ENCODE measurements at regions not wholly inside any gene's neighbourhood (a gene's known extent, or its start where the extent isn't known, plus 50 kb on each side); places are given as distances from the start of the nearest gene placed in this dataset.

DNA sequence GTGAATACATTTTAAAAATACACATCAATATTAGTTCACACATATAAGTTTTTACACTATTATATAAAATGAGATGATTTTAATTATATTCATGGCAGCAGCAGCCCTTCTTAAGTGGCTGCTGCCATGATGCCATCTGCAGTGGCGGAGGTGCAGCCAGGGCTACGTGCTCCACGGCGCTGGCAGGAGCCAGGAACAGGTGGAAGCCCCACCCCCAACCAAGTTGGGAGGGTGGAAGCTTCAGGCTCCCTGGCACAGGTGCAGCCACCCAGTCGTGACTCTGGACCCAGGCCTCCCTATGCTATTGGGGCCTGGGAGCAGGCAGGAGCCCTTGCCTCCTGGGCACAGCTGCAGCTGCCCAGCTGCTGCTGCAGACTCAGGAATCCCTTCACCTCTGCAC is 646.9 kb upstream of the PCDH9 start:
- DNase-seq (ENCODE audit: low read depth), result no peak
- TF ChIP-seq, protein P1, sequence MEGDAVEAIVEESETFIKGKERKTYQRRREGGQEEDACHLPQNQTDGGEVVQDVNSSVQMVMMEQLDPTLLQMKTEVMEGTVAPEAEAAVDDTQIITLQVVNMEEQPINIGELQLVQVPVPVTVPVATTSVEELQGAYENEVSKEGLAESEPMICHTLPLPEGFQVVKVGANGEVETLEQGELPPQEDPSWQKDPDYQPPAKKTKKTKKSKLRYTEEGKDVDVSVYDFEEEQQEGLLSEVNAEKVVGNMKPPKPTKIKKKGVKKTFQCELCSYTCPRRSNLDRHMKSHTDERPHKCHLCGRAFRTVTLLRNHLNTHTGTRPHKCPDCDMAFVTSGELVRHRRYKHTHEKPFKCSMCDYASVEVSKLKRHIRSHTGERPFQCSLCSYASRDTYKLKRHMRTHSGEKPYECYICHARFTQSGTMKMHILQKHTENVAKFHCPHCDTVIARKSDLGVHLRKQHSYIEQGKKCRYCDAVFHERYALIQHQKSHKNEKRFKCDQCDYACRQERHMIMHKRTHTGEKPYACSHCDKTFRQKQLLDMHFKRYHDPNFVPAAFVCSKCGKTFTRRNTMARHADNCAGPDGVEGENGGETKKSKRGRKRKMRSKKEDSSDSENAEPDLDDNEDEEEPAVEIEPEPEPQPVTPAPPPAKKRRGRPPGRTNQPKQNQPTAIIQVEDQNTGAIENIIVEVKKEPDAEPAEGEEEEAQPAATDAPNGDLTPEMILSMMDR (IDR thresholded peaks at IDR 0.05; ENCODE audit: low read depth, low read length, missing control alignments), result no peak
- no peak overlapping the region for H3K4me3 ChIP-seq (ENCODE audit: low read depth, low read length)

DNA sequence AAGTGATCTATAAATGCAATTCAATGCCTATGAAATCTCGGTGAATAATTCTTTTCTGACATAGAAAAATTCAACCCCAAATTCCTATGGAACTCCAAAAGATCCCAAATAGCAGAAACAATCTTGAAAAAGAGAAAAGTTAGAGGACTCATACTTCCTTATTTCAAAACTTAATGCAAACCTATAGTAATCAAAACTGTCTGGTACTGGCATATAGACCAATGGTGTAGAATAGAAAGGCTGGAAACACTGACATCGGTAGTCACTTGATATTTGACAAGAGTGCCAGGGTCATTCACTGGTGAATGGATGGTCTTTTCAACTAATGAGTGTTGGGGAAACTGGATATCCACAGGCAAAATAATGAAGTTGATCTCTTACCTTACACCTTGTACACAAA is 637.1 kb upstream of the PCDH9 start:
- TF ChIP-seq, protein P1 (IDR thresholded peaks at IDR 0.05; ENCODE audit: low read depth, low read length, missing control alignments), result no peak
- no peak overlapping the region for H3K4me3 ChIP-seq (ENCODE audit: low read depth, low read length)
- DNase-seq (ENCODE audit: low read depth), result no peak

DNA sequence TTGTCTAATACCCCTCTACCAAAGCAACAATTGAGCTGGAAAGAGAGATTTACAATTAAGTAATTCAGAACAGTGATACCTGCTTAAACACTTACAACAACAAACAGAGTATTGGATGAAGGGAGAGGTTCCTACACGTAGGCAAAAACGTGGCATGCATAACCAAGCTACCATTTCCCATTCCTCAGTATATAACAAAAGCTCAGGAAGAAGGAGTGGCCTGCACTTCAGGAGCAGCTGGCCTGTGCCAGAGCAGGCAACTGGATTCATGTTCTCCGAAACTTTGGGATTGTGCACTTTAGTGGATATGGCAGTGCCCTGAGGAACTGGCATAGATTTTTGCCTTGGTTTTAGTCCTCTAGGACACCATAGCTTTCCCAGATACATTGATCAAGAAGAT is 630.2 kb upstream of the PCDH9 start:
- TF ChIP-seq, protein P1 (IDR thresholded peaks at IDR 0.05; ENCODE audit: low read depth, low read length, missing control alignments), result no peak
- H3K4me3 ChIP-seq (ENCODE audit: low read depth, low read length), result no peak overlapping the region
- no peak for DNase-seq (ENCODE audit: low read depth)

DNA sequence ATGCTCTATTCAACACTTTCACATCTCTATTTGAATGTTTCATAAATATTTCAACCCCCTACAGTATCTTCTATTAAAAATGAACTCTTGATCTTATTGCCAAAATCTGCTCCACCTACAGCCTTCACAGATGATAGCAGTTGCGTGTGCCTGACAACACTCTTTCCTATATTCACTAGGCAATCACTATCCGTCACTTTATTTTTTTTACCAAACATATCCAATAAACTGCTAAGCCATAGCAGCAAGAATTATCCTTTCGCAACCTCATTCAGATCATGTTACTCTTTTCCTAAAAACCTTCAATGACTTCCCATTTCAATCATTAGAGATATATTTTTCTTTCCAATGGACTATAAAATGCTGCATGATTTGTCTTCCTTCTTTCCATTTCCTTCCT is 629.8 kb upstream of the PCDH9 start:
- TF ChIP-seq, protein P1 (IDR thresholded peaks at IDR 0.05; ENCODE audit: low read depth, low read length, missing control alignments), result no peak
- no peak for DNase-seq (ENCODE audit: low read depth)
- no peak overlapping the region for H3K4me3 ChIP-seq (ENCODE audit: low read depth, low read length)

DNA sequence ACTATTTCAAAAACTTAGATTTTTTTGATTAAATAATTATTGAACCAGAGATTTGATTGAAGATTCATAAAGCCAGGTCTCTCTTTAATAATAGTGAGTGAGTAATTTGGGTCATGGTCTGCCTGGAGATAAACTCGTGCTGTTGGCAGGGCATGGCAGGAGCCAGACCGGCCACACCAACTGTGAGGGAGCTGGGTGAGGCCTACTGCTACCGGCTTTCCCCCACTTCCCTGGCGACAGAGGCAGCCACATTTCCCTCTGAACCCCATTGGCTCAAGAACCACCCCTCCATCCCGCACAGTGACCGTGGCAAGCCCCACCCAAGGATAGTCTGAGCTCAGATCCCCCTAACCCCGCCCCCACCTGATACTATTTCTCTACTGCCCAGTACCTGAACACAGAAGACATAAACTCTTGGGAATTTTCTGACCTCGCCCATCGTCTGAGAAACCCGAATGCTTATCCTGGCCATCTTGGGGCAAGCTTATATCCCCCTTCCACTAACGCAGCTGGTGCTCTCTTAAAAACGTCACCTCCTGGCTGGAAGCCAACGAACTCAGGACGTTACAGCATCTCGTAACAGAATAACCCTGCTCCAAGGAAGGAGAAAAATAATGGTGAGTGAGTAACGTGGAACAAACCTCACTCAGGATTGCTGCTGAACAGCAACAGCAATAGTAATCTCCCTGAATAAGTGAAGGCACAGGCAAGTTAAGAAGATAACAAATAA is 627.6 kb upstream of the PCDH9 start:
- TF ChIP-seq, protein P1 (IDR thresholded peaks at IDR 0.05; ENCODE audit: low read depth, low read length, missing control alignments), result no peak
- H3K4me3 ChIP-seq (ENCODE audit: low read depth, low read length), result no peak overlapping the region
- no peak for DNase-seq (ENCODE audit: low read depth)

DNA sequence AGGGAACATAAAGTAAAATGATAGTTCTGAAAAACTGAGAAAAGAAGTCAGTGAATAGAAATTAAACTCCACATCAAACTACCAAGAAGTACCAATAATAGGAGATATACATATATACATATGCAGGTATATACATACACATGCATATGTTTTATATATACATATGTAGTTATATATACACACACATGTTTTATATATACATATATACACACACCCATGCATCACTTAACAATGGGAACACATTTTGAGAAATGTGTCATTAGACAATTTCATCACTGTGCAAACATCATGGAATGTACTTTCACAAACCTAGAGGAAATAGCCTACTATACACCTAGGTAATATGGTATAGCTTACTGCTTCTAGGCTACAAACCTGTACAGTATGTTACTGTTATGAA is 626.8 kb upstream of the PCDH9 start:
- no peak overlapping the region for H3K4me3 ChIP-seq (ENCODE audit: low read depth, low read length)
- DNase-seq (ENCODE audit: low read depth), result no peak
- TF ChIP-seq, protein P1 (IDR thresholded peaks at IDR 0.05; ENCODE audit: low read depth, low read length, missing control alignments), result no peak

DNA sequence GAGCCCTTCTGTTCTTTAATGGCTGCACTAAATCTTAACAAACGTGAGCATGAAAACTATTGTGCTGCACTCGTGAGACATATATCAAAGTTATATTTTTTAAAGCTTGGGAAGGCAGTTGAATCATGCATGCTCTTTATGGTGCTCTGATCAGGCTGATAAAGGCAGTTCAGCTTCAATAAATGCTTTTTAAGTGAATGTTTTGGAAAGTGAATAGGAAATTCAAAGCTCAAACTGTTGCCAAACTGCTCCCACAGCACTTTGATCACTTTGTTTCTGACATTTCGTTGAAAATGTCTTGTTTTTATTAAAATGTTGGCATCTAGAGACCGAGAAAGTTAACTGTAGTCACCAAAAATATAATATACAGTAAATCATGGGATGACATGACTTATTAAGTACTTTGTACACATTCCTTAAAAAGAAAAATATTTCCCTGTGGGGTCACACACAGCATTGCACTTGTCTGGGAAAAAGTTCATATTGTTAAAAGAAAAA is 625.7 kb upstream of the PCDH9 start:
- H3K4me3 ChIP-seq (ENCODE audit: low read depth, low read length), result no peak overlapping the region
- no peak for DNase-seq (ENCODE audit: low read depth)
- TF ChIP-seq, protein P1 (IDR thresholded peaks at IDR 0.05; ENCODE audit: low read depth, low read length, missing control alignments), result no peak

Data from GM12864 (cell line).